Mucosa of descending colon (tissue), 3 donors: ENCODE measurements at regions not wholly inside any gene's neighbourhood (a gene's known extent, or its start where the extent isn't known, plus 50 kb on each side); places are given as distances from the start of the nearest gene placed in this dataset.

ENCODE experiments used
- ATAC-seq: fragments of 200-7000 bp; cut with Tn5 transposase; one replicate; pipeline ENCODE4 v1.9.1; 2020; ENCODE audit warnings: mild to moderate bottlenecking, moderate library complexity
- DNase-seq, 3 donors: peaks; one replicate each; pipeline ENCODE4 v3.0.0-alpha.2; 2020
- H3K36me3 ChIP-seq: fragments of 200-600 bp; one replicate; pipeline ENCODE4 v1.8.0; 2021; ENCODE audit warnings: low read depth, mild to moderate bottlenecking
- H3K4me1 ChIP-seq: fragments of 200-600 bp; one replicate; pipeline ENCODE4 v1.8.0; 2021; ENCODE audit warnings: low read depth, mild to moderate bottlenecking
- H3K4me3 ChIP-seq: fragments of 200-600 bp; one replicate; pipeline ENCODE4 v1.8.0; 2021; ENCODE audit warnings: mild to moderate bottlenecking
- H3K9me3 ChIP-seq: fragments of 200-600 bp; one replicate; pipeline ENCODE4 v1.8.0; 2021; ENCODE audit warnings: mild to moderate bottlenecking
- intact Hi-C, 2 donors: fragments of 100-400 bp; cut with DNase I in 1 of 2; cut with micrococcal nuclease in 1 of 2; formaldehyde crosslinking; loops; one replicate each; pipeline versions ENCODE4 v1.11.0 to v1.11.1; 2022; cut with DNase I, micrococcal nuclease
- TF ChIP-seq, protein P1 (sequence below): fragments of 200-600 bp; IDR thresholded peaks from one replicate; pipeline ENCODE4 v1.8.0; 2022; ENCODE audit warnings: antibody characterized with exemption, mild to moderate bottlenecking
- donor health status: DM: no; HTN: no; CAD: no; lungs with moderate emphysema.
- donor health status: DM: no; HTN: no; CAD: no.
- donor health status: DM: no; HTN: yes; CAD: no.

DNA sequence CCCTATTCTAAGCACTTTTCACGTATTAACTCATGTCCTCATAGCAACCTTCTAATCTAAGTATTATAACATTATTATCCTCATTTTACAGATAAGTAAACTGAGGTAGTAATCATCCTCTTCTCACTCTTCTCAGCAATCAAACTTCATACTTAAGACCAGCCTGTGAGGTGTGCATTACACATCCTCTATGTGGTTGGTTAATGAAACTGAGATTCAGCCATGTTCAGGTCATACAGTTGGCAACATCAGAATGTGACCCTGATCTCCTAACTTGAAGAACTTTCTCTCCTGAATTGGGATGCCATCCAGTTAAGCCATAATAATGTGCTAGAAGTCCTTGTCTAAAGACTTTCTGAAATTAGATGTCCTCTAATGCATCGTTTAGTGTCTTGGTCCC is 275.1 kb upstream of the ANKRD55 start:
- DNase-seq (no peak), ATAC-seq (no peak)
- no peaks in the 10 kb centered on the region for H3K36me3 ChIP-seq
- intact Hi-C loops: no loop called here
- H3K4me1 ChIP-seq: no peaks in the 10 kb centered on the region
- H3K4me3 ChIP-seq: no peak overlapping the region
- TF ChIP-seq, protein P1, sequence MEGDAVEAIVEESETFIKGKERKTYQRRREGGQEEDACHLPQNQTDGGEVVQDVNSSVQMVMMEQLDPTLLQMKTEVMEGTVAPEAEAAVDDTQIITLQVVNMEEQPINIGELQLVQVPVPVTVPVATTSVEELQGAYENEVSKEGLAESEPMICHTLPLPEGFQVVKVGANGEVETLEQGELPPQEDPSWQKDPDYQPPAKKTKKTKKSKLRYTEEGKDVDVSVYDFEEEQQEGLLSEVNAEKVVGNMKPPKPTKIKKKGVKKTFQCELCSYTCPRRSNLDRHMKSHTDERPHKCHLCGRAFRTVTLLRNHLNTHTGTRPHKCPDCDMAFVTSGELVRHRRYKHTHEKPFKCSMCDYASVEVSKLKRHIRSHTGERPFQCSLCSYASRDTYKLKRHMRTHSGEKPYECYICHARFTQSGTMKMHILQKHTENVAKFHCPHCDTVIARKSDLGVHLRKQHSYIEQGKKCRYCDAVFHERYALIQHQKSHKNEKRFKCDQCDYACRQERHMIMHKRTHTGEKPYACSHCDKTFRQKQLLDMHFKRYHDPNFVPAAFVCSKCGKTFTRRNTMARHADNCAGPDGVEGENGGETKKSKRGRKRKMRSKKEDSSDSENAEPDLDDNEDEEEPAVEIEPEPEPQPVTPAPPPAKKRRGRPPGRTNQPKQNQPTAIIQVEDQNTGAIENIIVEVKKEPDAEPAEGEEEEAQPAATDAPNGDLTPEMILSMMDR: no peak
- H3K9me3 ChIP-seq: no peaks in the 10 kb centered on the region

DNA sequence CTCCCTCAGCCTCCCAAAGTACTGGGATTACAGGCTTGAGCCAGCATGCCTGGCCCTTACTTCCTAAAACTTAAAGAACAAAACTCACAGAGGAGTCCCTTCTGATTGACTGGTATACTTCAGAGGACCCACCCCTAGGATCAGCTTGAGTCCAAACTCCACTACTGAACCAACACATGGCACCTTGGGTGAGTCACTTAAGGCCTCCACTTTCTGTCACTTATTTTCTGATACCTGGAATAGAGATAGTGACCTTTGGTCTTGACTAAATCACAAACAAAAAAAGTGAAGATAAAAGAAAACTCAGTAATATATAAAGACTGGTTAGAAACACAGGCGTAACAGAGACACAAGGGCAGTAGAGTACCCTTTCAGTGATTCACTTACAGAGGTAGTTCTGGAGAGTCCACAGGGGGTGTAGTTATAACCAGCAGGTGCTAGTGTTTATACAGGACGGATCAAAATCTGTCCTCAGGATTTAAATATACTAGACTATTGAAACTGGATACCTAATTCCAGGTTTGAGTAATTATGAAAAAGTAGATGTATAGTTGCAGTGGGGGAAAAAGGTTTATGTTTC is 274.3 kb upstream of the ANKRD55 start:
- TF ChIP-seq, protein P1: no peak
- H3K9me3 ChIP-seq: no peaks in the 10 kb centered on the region
- H3K36me3 ChIP-seq: no peaks in the 10 kb centered on the region
- no peak overlapping the region for H3K4me3 ChIP-seq
- H3K4me1 ChIP-seq: no peaks in the 10 kb centered on the region
- intact Hi-C loops: no loop called here
- no peak for DNase-seq
- peak; percentile 94 for ATAC-seq

DNA sequence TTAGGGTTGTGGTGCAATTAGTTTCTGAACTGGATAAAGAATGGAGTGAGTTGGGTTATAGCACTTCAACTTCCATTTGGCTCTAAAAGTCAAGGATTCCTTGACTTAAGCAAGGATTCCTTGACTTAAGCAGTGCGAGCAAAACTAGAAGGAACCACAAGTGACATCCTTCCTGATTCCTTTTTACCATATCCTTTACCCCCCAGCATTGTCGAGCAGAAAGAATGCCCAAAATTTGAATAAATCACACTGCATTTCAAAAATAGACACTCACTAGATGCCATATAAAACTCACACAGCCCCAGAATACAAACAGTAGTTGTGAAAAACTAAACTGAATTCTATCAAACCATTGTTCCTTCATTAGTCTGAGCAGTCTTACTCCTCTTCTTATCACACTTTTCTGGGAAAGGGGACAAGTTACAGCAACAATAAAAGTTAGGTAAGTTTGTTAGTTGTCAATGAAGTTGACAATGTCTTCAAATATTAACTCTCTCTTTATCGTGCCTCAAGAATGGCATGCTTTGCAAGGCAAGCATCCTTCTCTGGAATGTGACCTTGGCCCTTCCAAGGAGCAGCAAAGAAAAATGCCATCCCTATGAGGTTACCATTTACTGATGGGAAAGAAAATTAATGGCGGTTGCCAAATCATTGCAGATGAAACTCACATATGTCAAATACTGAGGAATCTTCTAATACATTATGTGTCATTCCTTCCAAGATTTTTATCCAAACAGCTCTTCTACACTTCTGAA is 273.3 kb upstream of the ANKRD55 start:
- H3K4me1 ChIP-seq: no peaks in the 10 kb centered on the region
- H3K36me3 ChIP-seq: no peaks in the 10 kb centered on the region
- TF ChIP-seq, protein P1: no peak
- H3K9me3 ChIP-seq: no peaks in the 10 kb centered on the region
- no peak for DNase-seq
- H3K4me3 ChIP-seq: no peak overlapping the region
- intact Hi-C loops: no loop called here
- ATAC-seq: no peak

DNA sequence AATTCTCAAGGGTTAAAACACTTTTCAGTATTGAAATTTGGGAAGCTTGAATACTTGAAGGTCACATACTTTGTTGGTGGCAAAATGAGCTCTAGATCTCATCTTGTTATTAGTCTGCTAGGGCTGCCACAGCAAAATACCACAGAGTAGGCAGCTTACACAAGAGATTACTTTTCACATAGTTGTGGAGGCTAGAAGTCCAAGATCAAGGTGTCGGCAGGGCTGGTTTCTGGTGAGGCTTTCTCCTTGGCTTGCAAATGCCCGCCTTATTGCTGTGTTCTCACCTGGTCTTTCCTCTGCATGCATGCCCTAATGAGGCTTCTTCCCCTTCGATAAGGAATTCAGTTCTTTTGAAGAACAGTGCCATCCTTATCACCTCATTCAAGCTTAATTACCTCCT is 270.8 kb upstream of the ANKRD55 start:
- no peaks in the 10 kb centered on the region for H3K4me1 ChIP-seq
- H3K9me3 ChIP-seq: no peaks in the 10 kb centered on the region
- H3K4me3 ChIP-seq: no peak overlapping the region
- H3K36me3 ChIP-seq: no peaks in the 10 kb centered on the region
- DNase-seq: no peak
- no peak for ATAC-seq
- TF ChIP-seq, protein P1: no peak
- intact Hi-C loops: no loop called here

DNA sequence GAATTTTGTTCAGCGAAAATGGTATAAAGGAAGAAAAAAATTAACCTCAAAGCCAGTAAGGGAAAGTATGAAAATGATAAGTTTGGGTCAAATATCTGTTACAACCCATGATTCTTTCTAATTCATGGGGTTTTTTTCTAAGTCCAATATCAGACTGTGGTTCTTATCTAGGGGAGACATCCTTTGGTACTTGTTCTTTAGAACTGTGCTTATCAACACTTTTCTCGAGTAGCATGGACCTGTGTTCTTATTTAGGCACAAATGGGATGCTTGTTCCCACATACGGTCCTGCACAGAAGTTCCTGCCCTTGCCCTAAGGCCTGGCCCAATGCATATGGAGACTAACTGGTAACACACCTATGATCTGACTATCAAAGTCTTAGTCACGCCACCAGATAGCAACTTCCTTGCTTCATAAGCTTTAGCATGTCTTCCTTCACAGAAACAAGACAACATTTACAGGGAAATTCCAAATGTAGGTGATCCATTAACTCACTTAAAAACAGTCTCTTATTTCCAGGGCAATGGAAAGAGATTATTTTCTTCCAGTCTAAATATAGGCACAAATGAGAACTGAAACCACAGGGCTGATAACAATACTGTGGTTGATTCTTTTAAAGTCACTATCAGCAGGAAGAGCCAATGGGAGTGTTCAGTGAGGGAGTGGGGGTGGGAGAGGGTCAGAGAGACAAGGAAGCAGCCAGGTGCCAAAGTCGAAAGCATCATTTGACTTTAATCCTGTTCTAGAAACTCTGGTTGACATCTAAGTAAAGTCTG is 268.8 kb upstream of the ANKRD55 start:
- no peak overlapping the region for H3K4me3 ChIP-seq
- intact Hi-C loops: no loop called here
- H3K36me3 ChIP-seq: no peaks in the 10 kb centered on the region
- H3K9me3 ChIP-seq: no peaks in the 10 kb centered on the region
- no peaks in the 10 kb centered on the region for H3K4me1 ChIP-seq
- no peak for DNase-seq
- no peak for ATAC-seq
- TF ChIP-seq, protein P1: no peak
